ENCODE measurements at regions not wholly inside any gene's neighbourhood (a gene's known extent, or its start where the extent isn't known, plus 50 kb on each side); places are given as distances from the start of the nearest gene placed in this dataset.

DNA sequence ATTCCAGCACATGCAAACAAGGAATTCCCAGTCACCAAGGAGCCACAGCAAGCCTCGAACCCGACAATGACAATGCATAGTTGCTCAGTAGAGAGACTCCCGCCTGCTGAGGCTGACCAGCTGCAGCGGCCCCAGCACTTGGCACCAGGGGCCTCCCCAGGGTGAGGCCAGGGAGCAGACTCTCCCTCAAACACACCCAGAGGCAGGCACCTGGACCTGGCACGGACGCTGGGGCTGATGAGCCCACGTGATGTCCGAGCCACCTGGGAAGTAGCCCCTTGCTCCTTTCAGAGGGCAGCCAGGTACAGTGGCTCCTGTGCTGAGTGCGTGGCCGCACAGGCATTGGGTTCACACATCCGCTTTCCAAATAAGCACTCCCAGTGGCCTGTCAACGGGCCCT is 315.9 kb upstream of the TGFBR2 start:
- no peak for DNase-seq (ENCODE audit: low read depth in 4 of 4, low spot score in 3 of 4)

DNA sequence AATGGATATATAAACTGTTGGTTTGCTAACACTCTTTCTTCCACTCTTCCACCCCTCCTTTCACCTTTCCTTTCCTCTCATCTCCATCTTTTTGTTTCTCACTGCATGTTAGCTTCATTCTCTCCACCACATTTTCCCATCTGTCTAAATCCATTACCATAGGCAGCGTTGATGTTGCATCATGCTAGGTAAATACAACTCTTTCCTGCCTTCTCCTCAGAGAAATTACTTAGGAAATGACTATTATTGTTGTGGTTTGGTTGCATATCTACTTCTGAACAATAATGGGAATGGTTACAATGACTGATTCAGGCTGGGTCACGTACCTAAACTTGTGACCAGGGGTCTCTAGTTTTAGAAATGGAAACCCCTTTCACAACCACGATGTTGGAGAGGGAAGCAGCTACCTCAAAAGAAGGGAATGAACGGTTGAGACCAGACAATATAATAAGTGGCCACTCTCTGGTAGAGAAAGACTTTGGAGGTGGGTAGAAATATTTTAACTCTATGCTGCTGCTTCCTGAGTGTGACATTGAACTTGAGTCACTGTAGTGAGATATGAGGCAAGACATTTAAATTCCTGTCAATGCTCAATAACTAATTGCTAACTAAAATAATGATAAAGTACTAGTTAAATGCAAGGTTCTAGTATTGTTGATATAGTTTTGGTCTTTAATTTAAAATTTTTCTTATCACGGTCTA is 314.1 kb upstream of the TGFBR2 start:
- no peak for DNase-seq (ENCODE audit: low read depth in 4 of 4, low spot score in 3 of 4)

DNA sequence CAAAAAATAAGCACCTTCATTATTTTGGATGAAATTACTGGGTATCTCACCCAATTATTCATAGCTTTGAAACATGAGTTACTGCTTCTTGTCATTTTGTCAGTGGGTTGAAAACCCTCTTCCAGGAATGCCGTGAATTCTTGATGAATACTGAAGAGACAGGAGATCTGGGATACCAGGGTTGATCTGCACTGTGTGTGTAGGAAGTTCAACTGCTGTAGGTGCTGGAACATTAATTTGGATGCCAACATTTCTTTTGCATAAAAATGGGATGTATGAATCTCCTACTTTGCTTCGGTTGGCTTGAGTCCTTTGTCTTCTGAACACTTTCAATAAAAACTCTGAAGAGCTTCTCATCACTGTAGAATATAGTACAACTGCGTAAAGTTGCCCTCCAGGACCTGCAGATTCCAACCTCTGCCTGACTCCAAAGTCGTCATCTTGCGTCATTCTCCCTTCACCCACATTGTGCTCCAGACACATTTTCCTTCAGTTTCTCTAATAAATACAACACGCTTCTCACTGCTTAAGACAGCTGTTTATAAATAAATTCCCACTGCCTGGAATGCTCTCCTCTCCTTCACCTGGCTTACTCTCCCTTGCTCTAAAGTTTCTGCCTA is 312.7 kb upstream of the TGFBR2 start:
- no peak for DNase-seq (ENCODE audit: low read depth in 4 of 4, low spot score in 3 of 4)

DNA sequence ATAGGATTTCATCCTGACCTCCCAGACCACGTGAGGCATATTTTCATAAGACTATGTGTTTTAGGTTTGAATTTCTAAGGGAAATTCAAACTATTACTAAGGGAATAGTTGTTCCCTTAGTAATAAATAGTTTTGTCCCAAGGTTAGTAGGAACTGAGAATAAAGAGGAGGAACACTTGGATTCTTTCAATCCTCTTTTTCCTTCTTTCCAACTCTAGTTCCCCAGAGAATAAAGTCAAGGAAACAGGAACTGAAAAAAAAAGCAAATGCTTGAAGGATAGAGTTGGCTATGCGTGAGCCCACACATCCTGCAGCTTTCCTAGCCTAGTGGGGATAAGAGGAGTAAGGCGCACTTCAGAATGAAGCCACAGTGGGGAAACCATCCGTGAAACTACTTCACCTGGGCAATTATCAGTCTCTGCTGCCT is 312.1 kb upstream of the TGFBR2 start:
- no peak for DNase-seq (ENCODE audit: low read depth in 4 of 4, low spot score in 3 of 4)

DNA sequence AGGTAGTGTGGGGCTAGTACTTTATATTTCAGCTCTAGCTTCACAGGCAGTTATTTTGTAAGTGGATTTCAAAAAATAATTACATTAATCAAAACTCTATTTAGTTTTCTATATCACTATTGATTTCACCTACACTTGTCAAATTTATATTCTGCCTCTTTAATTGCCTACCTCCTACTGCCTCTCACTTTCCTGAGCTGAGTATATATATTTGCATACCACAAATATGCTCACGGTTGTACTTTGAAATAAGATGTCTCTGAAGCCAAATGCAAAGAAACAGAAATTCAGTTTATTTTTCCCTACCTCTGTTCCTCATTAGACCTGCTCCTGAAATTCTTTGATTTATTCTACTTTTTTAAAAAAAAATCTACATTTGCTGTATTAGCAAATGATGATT is 309.3 kb upstream of the TGFBR2 start:
- DNase-seq (ENCODE audit: low read depth in 4 of 4, low spot score in 3 of 4) = no peak

DNA sequence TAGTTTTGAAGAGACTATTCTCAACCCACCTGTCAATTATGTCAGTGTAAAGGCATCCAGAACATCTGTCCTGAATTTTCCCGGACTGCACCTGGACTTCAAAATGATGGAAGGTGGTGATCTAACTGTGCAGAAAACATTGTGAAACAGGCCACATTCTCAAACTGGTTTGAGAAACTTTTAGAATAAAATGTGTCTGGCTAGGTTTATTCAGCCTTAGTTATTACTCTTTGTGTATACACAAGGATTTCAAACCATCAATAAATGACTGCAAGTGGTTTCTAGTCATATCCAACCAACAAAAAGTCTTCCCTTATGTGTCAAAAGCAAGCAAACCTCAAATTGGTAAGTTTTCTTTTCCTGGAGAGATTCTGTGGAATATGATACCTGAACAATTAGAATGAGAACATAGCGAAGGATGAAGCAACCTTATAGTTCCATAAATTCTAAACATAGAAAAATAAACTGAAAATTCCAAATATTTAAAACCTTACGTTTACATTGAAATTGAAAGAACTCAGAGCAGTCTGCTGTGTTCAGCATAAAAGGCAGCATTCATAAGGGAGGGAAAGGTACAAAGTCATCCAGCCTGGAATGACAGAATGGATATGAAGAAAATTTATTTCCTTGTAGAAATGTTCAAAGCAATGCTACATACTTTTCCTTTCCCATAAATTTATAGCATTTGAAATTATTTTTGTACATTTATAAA is 306.6 kb upstream of the TGFBR2 start:
- DNase-seq (ENCODE audit: low read depth in 4 of 4, low spot score in 3 of 4) = no peak

DNA sequence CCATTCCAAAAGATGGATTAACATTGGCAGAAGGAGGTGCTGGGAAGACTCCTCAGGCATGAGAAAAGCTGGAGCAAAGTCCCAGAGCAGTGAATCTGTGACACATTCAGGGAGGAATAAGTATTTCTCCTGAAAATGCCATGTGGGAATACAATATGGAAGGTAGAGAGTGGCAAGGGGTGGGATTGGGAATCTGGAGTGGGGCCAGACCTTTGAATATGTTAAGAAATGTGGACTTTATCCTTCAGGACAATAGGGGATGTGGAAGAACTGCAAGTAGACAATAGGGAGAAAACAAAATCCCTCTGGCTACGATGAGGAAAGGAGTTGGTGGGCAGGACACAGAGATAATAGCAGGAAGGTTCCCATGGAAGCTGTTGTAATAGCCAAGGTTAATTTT is 305.6 kb upstream of the TGFBR2 start:
- DNase-seq (ENCODE audit: low read depth in 4 of 4, low spot score in 3 of 4) = no peak

DNA sequence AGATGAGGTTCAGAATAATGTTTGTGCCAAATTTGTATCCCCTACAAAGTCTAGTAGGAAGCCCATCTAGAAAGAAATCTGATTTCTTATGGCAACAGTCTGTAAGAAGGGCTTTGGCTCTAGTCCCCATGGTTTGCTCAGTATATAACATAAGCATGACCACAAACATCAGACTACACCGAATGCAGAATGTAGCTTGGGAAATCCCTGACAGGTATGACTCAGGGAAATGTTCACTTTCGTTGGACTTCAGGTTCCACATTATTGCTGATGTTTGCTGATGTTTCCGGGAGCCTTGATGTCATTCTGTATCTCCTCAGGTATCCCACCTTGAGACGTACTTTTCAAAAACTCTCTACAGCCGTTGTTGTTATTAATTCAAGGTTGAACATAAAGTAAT is 304.4 kb upstream of the TGFBR2 start:
- no peak for DNase-seq (ENCODE audit: low read depth in 4 of 4, low spot score in 3 of 4)

DNA sequence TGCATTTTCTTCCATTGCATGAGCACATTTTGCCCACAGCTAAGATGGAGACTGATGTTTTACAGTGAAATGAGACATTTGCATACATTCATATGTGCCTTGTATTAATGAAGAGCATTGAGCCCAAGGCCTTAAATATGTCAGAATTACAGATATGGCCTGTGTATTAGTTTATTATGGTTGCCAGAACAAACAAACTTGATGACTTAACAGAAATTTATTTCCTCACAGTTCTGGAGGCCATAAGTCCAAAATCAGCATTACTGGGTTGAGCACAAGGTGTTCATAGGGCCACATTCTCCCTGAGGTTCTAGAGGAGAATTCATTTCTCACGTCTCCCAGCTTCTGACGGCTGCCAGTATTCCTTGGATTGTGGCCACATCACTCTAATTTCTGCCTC is 302.6 kb upstream of the TGFBR2 start:
- no peak for DNase-seq (ENCODE audit: low read depth in 4 of 4, low spot score in 3 of 4)

DNA sequence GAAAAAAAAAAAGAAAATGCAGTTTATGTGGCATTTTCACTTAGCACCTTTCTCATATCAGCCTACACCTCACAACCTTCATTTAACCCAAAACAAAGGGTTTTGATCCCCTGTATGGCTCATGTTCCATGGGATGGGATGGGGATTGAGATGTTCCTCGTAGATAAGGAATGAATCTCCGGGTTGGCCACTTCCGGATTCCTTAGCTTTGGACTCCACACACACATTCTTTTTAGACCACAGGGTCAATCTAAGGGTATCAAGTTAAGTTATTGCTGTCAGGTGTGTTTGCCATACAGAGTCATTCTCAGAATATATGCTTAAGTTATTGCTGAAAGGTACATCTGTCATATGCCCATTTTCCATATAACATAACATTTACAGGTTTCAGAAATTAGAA is 301.4 kb upstream of the TGFBR2 start:
- no peak for DNase-seq (ENCODE audit: low read depth in 4 of 4, low spot score in 3 of 4)

DNA sequence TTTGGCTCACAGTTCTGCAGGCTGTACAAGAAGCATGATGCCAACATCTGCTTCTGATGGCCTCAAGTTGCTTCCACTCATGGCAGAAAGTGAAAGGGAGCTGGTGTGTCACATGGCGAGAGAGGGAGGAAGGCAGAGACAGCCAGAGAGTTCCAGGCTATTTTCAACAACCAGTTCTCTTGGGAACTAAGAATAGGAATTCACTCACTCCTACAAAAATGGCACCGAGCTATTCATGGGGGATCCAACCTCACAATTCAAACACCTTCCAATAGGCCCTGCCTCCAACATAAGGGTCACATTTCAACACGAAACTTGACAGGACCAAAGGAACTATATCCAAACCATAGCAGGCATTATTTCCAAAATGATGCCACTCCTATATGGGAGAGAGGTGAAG is 299.5 kb upstream of the TGFBR2 start:
- DNase-seq (ENCODE audit: low read depth in 4 of 4, low spot score in 3 of 4) = no peak

DNA sequence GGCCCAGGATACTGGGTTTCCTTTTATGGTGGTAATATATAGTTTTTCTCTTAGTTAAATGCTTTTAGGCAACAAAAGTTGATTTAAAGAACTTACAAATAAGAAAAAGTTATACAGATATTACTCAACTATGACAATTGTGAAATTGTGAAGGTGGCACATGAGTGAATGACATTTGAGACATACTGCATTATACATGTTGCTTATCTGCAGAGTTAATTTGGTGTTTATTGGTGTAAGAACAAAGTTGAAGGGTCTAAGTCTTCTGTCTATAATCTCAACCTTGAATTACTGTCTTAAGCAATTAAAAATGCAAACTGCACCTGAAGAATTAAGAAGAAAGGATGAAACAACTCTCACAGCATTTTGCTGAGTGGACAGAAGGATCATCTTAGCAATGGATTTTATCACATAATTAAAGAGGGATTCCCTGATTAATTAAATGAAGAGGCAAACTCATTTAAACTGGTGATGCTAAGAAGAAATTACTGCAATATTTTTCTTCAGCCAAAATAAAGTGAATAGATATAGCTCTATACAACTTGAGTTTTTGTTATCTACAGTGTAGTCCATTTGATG is 298.9 kb upstream of the TGFBR2 start:
- no peak for DNase-seq (ENCODE audit: low read depth in 4 of 4, low spot score in 3 of 4)

DNA sequence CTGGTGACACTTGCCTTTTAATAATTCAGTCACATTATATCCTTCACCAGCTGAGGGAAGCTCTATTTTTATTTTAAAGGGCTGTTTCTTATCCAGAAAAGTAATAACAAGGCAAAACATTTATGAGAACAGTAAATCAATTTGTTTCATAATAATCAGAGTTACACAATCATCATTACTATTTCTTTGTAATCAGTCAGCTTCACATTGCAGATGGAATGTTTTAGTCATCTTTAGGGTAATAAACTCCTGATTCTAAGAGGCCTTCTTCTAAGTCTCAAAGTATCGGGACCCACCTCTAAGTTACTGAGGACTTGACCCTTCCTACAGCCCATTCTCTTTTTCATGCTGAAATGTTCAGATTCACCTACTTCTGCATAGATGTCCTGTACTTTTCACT is 298.3 kb upstream of the TGFBR2 start:
- DNase-seq (ENCODE audit: low read depth in 4 of 4, low spot score in 3 of 4) = no peak

DNA sequence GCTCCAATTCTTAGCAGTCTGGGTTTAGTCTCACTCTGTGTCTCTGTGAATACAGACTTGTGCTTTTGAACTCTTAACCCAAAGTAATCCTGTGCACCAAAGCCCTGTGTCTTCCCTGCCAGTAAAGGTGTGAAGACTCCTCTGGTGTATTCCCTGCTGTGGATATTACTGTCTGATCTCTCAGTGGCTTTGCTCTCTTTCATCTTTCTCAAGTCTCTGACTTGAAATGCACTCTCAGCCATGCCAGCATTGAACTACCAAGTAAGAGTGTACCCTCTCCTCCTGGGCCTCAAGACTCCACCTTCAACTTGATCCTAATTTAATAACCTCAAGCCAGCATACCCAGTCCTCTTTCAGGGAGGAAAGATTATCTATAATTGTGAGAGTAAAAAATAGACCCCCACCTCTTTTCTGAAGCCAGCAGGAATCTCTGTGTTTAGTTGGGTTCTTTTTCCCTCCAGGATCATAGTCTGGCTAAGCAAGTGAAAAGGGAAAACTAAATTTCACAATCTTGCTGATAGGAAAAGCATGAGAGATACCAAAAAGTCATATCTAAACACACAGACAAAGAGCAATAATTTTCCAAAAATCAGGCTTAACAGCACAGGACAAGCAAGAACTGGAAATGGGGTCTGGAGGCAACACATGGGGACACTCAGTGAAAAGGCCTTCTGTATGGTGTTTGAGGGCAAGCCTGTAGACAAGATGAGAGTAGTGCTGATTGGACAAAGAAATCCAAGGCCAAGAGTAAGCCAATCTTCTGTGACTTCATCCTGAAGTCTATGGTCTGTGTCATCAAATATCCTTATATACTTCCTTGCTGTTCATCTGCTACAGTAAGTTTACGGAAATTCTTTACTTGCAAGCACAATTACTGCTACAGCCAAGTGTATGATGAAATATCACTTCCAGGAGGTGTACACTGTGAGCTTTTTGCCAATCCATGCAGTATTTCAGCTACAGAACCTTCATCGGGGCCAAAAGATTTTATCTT is 296.1 kb upstream of the TGFBR2 start:
- DNase-seq (ENCODE audit: low read depth in 4 of 4, low spot score in 3 of 4) = no peak

DNA sequence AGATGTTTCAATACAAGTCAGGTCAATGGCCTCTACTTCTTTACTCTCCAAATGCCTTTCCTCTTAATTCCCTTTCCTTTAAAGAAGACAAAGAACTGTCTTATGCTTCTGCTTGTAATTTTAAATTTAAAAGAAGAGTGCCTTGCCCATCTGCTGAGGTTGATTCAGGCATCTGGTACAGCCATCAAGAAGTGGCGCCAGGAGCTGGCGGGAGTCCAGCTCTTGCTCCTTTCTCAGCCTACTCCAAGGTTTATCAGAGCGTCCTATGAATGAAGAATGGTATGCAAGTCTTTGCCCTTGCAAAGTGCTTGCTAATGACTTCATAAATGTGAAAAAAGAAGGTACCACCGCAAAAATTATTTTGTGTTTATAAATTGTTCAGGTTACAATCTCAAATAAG is 294.6 kb upstream of the TGFBR2 start:
- no peak for DNase-seq (ENCODE audit: low read depth in 4 of 4, low spot score in 3 of 4)

DNA sequence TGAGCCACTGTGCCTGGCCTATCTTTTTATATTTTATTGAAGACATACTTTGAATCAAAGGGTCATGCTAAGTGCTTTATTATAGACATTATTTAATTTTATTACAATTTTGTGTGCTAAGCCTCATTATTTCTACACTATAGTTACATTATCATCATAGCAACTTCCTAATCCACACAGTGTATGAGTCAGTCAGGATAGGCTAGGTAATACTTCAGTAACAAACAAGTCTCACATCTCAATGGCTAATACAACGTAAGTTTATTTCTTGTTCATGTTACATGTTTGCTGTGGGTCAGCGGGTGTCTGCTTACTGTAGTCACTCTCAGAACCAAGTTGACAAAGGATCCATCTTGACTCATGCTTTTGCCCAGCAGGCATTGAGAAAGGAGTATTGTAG is 292.6 kb upstream of the TGFBR2 start:
- no peak for DNase-seq (ENCODE audit: low read depth in 4 of 4, low spot score in 3 of 4)

DNA sequence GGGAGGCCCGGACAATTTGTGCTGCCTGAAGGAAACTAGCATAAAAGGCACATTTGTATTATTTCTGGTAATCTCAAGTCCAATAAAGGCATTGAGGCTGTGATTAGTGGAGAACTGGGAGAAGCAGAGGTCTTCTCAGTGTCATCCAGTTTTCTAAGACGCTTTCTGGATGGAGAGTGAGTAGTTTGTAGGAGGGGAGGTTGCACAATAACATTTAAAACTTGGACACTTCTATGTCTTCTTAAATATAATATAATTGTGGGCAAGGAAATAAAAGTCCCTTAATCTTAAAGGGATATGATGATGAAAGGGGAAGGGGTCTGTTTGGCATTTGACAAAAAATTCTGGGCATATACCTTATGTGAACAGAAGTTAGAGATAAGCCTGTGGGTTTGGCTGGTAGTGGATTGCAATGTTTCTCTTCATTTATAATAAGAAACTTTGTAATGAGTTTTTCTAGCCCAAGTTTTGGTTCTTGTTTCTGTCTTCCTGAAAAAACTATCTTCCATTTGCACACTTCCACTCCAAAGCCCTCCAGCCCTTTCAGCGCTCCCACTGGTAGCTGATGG is 291.6 kb upstream of the TGFBR2 start:
- no peak for DNase-seq (ENCODE audit: low read depth in 4 of 4, low spot score in 3 of 4)

DNA sequence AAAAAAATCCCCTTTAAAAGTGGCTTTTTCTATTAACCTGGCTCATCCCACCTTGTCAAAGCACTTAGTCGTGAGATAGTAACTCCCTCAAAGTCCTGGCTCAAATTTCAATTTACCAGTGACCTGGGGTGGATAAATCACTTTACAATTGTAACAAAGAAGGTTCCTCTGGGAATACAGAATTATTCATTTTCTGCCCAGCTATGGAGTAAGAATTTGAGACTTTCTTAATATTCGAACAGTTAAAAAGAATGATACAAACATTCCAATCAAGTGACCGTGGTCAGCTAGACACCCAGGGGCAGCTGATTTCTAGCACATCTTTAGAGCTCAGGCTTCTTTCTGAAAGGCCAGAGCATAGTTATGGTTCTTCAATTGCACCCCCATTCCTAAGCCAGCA is 291.0 kb upstream of the TGFBR2 start:
- DNase-seq (ENCODE audit: low read depth in 4 of 4, low spot score in 3 of 4) = no peak

DNA sequence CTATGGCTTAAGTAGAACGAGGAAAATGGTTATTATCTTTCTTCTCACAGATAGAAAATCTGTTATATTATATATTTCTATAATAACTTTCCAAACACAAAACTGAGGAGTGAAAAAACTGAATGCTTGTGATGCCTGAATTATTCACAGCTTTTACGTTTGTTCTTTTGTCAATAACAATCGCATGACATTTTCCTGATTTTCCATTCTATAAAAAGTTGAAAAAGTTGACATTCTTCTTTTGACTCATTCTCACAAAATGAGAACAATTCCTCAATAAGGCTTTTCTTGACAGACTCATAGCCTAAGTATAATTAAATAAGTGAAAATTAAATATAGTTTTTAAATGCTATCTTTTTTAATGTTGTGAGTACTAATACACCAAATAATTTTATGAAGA is 288.8 kb upstream of the TGFBR2 start:
- DNase-seq (ENCODE audit: low read depth in 4 of 4, low spot score in 3 of 4) = no peak

DNA sequence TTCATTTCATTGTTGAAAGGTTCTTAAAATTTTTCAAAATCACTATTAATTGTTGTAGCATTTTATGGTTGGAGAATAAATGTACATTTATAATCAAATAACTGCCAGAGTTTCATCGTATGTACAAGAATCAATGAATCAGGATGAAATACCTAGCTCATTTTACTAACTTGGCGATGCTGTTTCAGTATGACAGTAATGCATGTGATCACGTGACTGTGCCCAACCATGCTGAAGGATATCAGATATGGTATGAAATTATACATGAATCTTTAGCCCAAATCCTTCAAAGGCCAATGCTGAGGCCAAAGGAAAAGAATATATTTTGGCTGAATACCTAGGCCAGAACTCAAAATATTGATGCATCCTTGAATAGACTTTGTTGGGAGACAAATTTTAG is 288.3 kb upstream of the TGFBR2 start:
- DNase-seq (ENCODE audit: low read depth in 4 of 4, low spot score in 3 of 4) = no peak
